Loucy (cell line): ENCODE measurements at regions not wholly inside any gene's neighbourhood (a gene's known extent, or its start where the extent isn't known, plus 50 kb on each side); places are given as distances from the start of the nearest gene placed in this dataset.

Experiments used
- H2AFZ ChIP-seq: fragments of 200-600 bp; sonication (generic); 2 replicates; pipeline ENCODE4 v1.6.0; 2016; ENCODE audit warnings: antibody characterized with exemption, mild to moderate bottlenecking, low read length, moderate library complexity
- H3F3A ChIP-seq: fragments of 200-600 bp; 2 replicates; pipeline ENCODE4 v1.6.0; 2016; ENCODE audit warnings: antibody characterized with exemption, low read depth, mild to moderate bottlenecking
- H3K27me3 ChIP-seq: fragments of 200-600 bp; sonication (generic); 2 replicates; pipeline ENCODE4 v1.6.1; 2014; ENCODE audit warnings: low read length, mild to moderate bottlenecking; ENCODE audit not compliant: insufficient read depth, poor library complexity, severe bottlenecking
- H3K36me3 ChIP-seq: fragments of 200-600 bp; sonication (generic); 2 replicates; pipeline ENCODE4 v1.6.1; 2016; ENCODE audit warnings: low read length; ENCODE audit not compliant: insufficient read depth
- H3K4me1 ChIP-seq: fragments of 200-600 bp; sonication (generic); 2 replicates; pipeline ENCODE4 v1.5.1; 2014; ENCODE audit warnings: low read length, mild to moderate bottlenecking; ENCODE audit not compliant: insufficient read depth, poor library complexity, severe bottlenecking
- H3K4me2 ChIP-seq: fragments of 200-600 bp; sonication (generic); 2 replicates; pipeline ENCODE4 v1.6.0; 2014; ENCODE audit warnings: antibody characterized with exemption, low read length, low read depth, mild to moderate bottlenecking; ENCODE audit not compliant: poor library complexity, severe bottlenecking
- H3K4me3 ChIP-seq: fragments of 200-600 bp; sonication (generic); 2 replicates; pipeline ENCODE4 v1.5.1; 2014; ENCODE audit warnings: low read length, mild to moderate bottlenecking, mixed read lengths; ENCODE audit not compliant: poor library complexity, severe bottlenecking
- H3K79me2 ChIP-seq: fragments of 200-600 bp; sonication (generic); 2 replicates; pipeline ENCODE4 v1.6.1; 2014; ENCODE audit warnings: low read length; ENCODE audit not compliant: insufficient read depth
- H3K9ac ChIP-seq: fragments of 200-600 bp; sonication (generic); 2 replicates; pipeline ENCODE4 v1.6.0; 2014; ENCODE audit warnings: mild to moderate bottlenecking, low read depth, low read length, moderate library complexity; ENCODE audit not compliant: poor library complexity, severe bottlenecking
- H3K9me2 ChIP-seq: fragments of 200-600 bp; sonication (generic); replicated peaks from 2 replicates; pipeline ENCODE4 v1.6.1; 2016; ENCODE audit warnings: low read depth, low read length, mixed read lengths
- H3K9me3 ChIP-seq: fragments of 200-600 bp; sonication (generic); 2 replicates; pipeline ENCODE4 v1.6.1; 2014; ENCODE audit warnings: mild to moderate bottlenecking, antibody characterized with exemption, low read length, low read depth; ENCODE audit not compliant: insufficient read depth
- H4K20me1 ChIP-seq: fragments of 200-600 bp; sonication (generic); 2 replicates; pipeline ENCODE4 v1.6.0; 2014; ENCODE audit warnings: antibody characterized with exemption, low read length, mild to moderate bottlenecking; ENCODE audit not compliant: insufficient read depth, poor library complexity, severe bottlenecking
- EZH2phosphoT487 ChIP-seq: fragments of 200-600 bp; IDR thresholded peaks from 2 replicates; pipeline ENCODE4 v1.6.1; 2018; ENCODE audit warnings: antibody characterized with exemption, mild to moderate bottlenecking, moderate library complexity, borderline replicate concordance
- TF ChIP-seq, protein P1 (sequence below): fragments of 200-600 bp; sonication (generic); conservative IDR thresholded peaks from 2 replicates; pipeline ENCODE4 v1.5.1; 2014; ENCODE audit warnings: mild to moderate bottlenecking, antibody characterized with exemption, low read length

GRCh38 chr15:26083896-26084295, 220.8 kb upstream of the ATP10A start:
- Histone ChIP-seq H3K9me3 (peaks cover 4% of the 10 kb centered on the region; the same call in 1 of the 2 replicates), H3K36me3 (no peaks in the 10 kb centered on the region), H3F3A (no peaks in the 10 kb centered on the region), H3K79me2 (no peaks in the 10 kb centered on the region), H3K27me3 (no peaks in the 10 kb centered on the region), H3K4me3 (no peak overlapping the region), H2AFZ (no peak overlapping the region), H4K20me1 (no peaks in the 10 kb centered on the region), H3K4me1 (no peaks in the 10 kb centered on the region), H3K9ac (no peak overlapping the region), H3K4me2 (no peak overlapping the region), H3K9me2 (no peaks in the 10 kb centered on the region)
- TF ChIP-seq, protein P1, sequence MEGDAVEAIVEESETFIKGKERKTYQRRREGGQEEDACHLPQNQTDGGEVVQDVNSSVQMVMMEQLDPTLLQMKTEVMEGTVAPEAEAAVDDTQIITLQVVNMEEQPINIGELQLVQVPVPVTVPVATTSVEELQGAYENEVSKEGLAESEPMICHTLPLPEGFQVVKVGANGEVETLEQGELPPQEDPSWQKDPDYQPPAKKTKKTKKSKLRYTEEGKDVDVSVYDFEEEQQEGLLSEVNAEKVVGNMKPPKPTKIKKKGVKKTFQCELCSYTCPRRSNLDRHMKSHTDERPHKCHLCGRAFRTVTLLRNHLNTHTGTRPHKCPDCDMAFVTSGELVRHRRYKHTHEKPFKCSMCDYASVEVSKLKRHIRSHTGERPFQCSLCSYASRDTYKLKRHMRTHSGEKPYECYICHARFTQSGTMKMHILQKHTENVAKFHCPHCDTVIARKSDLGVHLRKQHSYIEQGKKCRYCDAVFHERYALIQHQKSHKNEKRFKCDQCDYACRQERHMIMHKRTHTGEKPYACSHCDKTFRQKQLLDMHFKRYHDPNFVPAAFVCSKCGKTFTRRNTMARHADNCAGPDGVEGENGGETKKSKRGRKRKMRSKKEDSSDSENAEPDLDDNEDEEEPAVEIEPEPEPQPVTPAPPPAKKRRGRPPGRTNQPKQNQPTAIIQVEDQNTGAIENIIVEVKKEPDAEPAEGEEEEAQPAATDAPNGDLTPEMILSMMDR = no peak
- TF ChIP-seq EZH2phosphoT487 = no peak

DNA sequence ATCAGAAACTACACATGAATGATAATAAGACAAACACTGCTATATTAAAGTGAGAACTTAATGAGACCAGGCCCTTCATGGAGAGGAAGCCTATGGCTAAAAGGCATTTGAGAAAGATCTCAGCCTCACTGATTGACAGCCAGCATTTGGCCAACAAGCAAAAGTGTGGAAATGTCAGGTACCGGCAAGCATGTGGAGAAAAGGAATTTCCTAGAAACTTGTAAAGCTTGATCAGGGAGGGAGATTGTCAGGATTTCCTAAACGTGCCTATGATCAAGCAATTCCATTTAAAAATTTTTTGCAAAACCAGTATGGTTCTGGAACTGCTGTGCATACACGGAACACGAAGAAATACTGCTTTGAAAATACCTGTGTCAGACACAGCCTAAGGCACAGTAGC, 220.3 kb upstream of the ATP10A start:
- H3K27me3 ChIP-seq = no peaks in the 10 kb centered on the region
- no peak overlapping the region for H3K4me3 ChIP-seq
- H3K9me3 ChIP-seq = peaks cover 4% of the 10 kb centered on the region; the same call in 1 of the 2 replicates
- H3K4me1 ChIP-seq = no peaks in the 10 kb centered on the region
- no peaks in the 10 kb centered on the region for H3F3A ChIP-seq
- no peaks in the 10 kb centered on the region for H3K79me2 ChIP-seq
- no peak overlapping the region for H2AFZ ChIP-seq
- TF ChIP-seq, protein P1 = no peak
- TF ChIP-seq EZH2phosphoT487 = no peak
- no peak overlapping the region for H3K4me2 ChIP-seq
- no peak overlapping the region for H3K9ac ChIP-seq
- no peaks in the 10 kb centered on the region for H4K20me1 ChIP-seq
- H3K36me3 ChIP-seq = no peaks in the 10 kb centered on the region
- H3K9me2 ChIP-seq = no peaks in the 10 kb centered on the region

DNA sequence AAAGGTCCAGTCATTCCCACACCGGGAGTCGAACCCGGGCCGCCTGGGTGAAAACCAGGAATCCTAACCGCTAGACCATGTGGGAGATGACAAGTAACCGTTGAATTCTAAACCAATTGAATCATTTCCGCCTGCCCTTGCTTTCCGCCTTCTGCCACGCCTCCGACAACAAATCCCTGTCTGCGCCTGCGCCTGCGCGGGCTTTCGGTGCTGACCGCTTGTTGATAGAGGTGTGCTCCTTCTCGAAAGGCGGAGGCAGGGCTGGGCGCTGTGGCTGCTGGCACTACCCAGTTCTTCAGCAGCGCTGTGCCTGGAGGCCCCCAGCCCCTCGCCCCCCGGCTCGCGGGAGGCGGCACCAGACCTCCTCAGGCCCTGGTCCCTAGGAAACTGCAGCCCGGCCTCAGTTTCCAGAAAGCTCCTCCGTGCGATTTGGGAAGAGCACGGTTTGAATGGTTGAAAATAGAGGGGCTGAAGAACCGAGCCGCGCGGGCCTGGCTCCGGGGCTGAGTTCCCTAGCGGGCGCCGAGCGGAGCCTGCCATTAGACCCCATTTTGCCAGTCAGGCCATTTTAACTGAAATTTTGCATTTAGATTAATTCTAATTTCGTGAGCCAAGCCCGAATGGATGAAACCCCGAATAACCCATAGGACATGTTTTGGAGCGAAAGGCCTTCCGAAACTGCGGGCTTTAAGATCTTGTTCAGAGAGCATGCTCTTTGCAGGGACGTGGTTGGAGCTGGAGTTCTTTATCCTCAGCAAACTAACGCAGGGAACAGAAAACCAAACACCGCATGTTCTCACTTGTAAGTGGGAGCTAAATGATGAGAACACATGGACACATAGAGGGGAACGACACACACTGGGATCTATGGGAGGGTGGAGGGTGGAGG, 219.3 kb upstream of the ATP10A start:
- TF ChIP-seq EZH2phosphoT487 = no peak
- TF ChIP-seq, protein P1 = no peak
- H3K36me3 ChIP-seq = no peaks in the 10 kb centered on the region
- no peaks in the 10 kb centered on the region for H3K9me2 ChIP-seq
- no peaks in the 10 kb centered on the region for H3K27me3 ChIP-seq
- no peak overlapping the region for H2AFZ ChIP-seq
- no peaks in the 10 kb centered on the region for H3K4me1 ChIP-seq
- no peaks in the 10 kb centered on the region for H4K20me1 ChIP-seq
- H3K4me3 ChIP-seq = no peak overlapping the region
- H3F3A ChIP-seq = no peaks in the 10 kb centered on the region
- H3K79me2 ChIP-seq = no peaks in the 10 kb centered on the region
- H3K9me3 ChIP-seq = peaks cover 4% of the 10 kb centered on the region; the same call in 1 of the 2 replicates
- no peak overlapping the region for H3K9ac ChIP-seq
- H3K4me2 ChIP-seq = no peak overlapping the region
